ENCODE measurements at regions not wholly inside any gene's neighbourhood (a gene's known extent, or its start where the extent isn't known, plus 50 kb on each side); places are given as distances from the start of the nearest gene placed in this dataset.

DNA sequence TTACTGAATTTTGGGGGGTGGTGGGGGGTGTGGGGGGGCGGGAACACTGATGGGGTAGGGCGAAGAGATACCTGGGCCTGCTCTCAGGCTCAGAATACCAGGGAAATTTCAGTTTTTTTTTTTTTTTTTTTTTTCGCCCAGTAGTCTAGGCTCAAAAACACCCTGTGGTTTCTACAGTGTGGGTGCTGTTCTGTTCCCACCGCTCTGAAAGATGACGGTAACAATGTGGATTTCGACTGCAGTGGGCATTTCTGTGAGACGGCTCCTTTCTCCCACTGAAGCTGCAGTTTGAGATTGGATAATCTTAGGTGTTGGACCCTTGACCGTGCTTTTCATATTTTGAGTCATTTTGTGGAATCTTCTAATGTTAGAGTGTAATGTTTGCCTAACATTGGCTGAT, 143.8 kb upstream of the RGMA start:
- TF ChIP-seq, protein P1, sequence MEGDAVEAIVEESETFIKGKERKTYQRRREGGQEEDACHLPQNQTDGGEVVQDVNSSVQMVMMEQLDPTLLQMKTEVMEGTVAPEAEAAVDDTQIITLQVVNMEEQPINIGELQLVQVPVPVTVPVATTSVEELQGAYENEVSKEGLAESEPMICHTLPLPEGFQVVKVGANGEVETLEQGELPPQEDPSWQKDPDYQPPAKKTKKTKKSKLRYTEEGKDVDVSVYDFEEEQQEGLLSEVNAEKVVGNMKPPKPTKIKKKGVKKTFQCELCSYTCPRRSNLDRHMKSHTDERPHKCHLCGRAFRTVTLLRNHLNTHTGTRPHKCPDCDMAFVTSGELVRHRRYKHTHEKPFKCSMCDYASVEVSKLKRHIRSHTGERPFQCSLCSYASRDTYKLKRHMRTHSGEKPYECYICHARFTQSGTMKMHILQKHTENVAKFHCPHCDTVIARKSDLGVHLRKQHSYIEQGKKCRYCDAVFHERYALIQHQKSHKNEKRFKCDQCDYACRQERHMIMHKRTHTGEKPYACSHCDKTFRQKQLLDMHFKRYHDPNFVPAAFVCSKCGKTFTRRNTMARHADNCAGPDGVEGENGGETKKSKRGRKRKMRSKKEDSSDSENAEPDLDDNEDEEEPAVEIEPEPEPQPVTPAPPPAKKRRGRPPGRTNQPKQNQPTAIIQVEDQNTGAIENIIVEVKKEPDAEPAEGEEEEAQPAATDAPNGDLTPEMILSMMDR (IDR thresholded peaks at IDR 0.05): no peak
- ChIA-PET CTCF (interaction anchor here (1.4 kb wide), 1 partner anchor 32 kb away, joined by 3 read pairs; no protein-coding TSS in a partner anchor), POLR2A (no interaction called here)
- H3K9me3 Mint-ChIP-seq: no peaks in the 10 kb centered on the region
- no peak overlapping the region for H3K27ac Mint-ChIP-seq
- H3K36me3 Mint-ChIP-seq (ENCODE audit: low read depth): no peaks in the 10 kb centered on the region
- H3K4me1 Mint-ChIP-seq (ENCODE audit: low read depth): peaks cover 9% of the 10 kb centered on the region
- DNase-seq (no peak), ATAC-seq (no peak)
- intact Hi-C loops (cut with micrococcal nuclease): no loop called here
- H3K4me3 Mint-ChIP-seq: no peak overlapping the region
- H3K27me3 Mint-ChIP-seq: peaks cover 7% of the 10 kb centered on the region

DNA sequence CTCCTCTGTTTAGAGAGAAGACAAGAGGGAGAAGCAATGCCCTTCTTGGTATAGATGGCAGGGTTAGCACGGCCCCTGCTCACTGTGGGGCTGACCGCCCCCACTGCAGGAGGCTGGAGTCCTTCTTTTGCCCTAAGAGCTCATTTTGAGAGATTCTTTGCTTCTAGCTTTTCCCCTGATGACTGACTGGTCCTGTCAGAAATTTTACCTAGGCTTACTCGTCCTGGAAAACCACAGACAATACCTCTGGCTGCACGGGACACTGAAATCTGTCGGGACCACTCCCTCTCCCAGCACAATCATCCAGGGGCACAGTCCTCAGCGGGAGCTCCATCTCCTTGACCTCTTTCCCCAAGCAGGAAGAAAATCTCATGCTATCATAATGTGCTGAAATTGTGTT, 143.0 kb upstream of the RGMA start:
- ATAC-seq (no peak), DNase-seq (no peak)
- peaks cover 9% of the 10 kb centered on the region for H3K4me1 Mint-ChIP-seq (ENCODE audit: low read depth)
- CTCF ChIA-PET: interaction anchor here (1.4 kb wide), 1 partner anchor 33 kb away, joined by 3 read pairs; no protein-coding TSS in a partner anchor
- intact Hi-C loops (cut with micrococcal nuclease): no loop called here
- no peak overlapping the region for H3K27ac Mint-ChIP-seq
- no peaks in the 10 kb centered on the region for H3K36me3 Mint-ChIP-seq (ENCODE audit: low read depth)
- TF ChIP-seq, protein P1 (IDR thresholded peaks at IDR 0.05): no peak
- H3K4me3 Mint-ChIP-seq: no peak overlapping the region
- H3K27me3 Mint-ChIP-seq: peaks cover 9% of the 10 kb centered on the region
- no peaks in the 10 kb centered on the region for H3K9me3 Mint-ChIP-seq
- POLR2A ChIA-PET: no interaction called here

DNA sequence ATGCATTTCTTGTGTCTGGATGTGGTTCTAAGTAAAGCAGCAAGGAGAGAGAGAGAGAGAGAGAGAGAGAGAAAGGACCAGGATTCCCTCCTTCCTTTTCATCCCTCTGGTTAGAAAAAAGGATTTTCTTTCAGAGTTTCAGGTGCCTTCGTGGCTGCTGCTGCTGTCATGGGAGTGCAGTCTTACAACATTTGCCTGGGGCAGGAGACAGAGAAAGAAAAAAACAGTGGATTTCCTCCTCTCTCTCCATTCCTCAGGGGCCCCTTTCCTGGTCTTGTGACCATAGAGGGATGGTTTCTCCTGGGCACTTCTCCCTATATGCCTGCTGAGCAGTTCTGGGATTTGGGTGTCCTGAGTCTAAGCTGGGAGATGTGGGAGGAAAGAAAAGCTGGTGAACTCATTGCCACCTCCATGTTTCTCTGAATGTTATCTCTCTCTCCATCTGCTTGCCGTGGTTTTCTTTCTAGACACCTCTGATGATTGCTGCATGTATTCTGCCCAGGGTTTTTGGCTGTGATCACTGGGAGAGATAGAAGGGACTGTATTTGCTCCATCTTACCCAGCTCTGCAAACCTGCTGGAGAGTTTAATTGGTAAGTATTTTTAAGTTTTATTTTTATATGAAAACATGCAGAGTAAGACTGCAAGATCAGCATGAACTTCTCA, 142.4 kb upstream of the RGMA start:
- H3K4me3 Mint-ChIP-seq: no peak overlapping the region
- TF ChIP-seq, protein P1 (IDR thresholded peaks at IDR 0.05): no peak
- peaks cover 12% of the 10 kb centered on the region for H3K27me3 Mint-ChIP-seq
- ChIA-PET CTCF (no interaction called here), POLR2A (no interaction called here)
- intact Hi-C loops (cut with micrococcal nuclease): no loop called here
- peaks cover 6% of the 10 kb centered on the region for H3K4me1 Mint-ChIP-seq (ENCODE audit: low read depth)
- no peaks in the 10 kb centered on the region for H3K36me3 Mint-ChIP-seq (ENCODE audit: low read depth)
- ATAC-seq: no peak
- no peak overlapping the region for H3K27ac Mint-ChIP-seq
- H3K9me3 Mint-ChIP-seq: no peaks in the 10 kb centered on the region
- no peak for DNase-seq

DNA sequence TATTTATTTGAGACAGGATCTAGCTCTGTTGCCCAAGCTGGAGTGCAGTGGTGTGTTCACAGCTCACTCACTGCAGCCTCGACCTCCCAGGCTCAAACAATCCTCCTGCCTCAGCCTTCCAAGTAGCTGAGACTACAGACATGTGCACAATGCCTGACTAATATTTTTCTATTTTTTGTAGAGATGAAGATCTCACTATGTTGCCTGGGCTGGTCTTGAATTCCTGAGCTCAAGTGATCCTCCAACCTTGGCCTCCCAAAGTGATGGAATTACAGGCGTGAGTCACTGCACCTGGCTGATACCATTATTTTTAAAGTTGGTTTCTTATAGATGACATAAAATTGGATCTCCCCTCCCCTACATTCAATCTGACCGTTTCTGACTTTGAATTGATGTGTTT, 139.5 kb upstream of the RGMA start:
- H3K9me3 Mint-ChIP-seq: no peaks in the 10 kb centered on the region
- POLR2A ChIA-PET: no interaction called here
- H3K27me3 Mint-ChIP-seq: peaks cover 14% of the 10 kb centered on the region
- H3K27ac Mint-ChIP-seq: no peak overlapping the region
- no peaks in the 10 kb centered on the region for H3K36me3 Mint-ChIP-seq (ENCODE audit: low read depth)
- CTCF ChIA-PET: interaction anchor here (1.2 kb wide), 1 partner anchor 141 kb away, joined by 4 read pairs; no protein-coding TSS in a partner anchor
- TF ChIP-seq, protein P1 (IDR thresholded peaks at IDR 0.05): no peak
- ATAC-seq: no peak
- intact Hi-C loops (cut with micrococcal nuclease): no loop called here
- H3K4me1 Mint-ChIP-seq (ENCODE audit: low read depth): peaks cover 2% of the 10 kb centered on the region
- H3K4me3 Mint-ChIP-seq: no peak overlapping the region
- DNase-seq: no peak

DNA sequence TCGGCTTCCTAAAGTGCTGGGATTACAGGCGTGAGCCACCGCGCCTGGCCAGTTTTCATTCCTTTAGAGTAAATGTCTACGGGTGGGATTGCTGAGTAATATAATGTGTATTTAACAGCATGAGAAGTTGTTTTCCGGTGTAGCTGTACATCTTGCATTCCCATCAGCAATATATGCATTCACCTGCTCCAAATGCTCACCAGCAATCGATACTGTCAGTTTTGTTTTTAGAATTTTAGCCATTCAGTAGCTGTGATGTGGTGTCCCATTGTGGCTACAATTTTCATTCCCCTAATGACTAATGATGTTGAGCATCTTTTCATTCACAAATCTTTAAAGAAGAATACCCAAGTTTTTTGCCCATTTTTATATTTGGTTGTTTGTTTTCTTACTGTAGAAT, 134.8 kb upstream of the RGMA start:
- ChIA-PET POLR2A (no interaction called here), CTCF (no interaction called here)
- TF ChIP-seq, protein P1 (IDR thresholded peaks at IDR 0.05): no peak
- DNase-seq: no peak
- Mint-ChIP-seq H3K4me1 (ENCODE audit: low read depth) (no peaks in the 10 kb centered on the region), H3K27me3 (peaks cover 8% of the 10 kb centered on the region), H3K36me3 (ENCODE audit: low read depth) (no peaks in the 10 kb centered on the region), H3K27ac (no peak overlapping the region), H3K9me3 (no peaks in the 10 kb centered on the region), H3K4me3 (no peak overlapping the region)
- ATAC-seq: no peak
- intact Hi-C loops (cut with micrococcal nuclease): no loop called here
